Activated CD4-positive, alpha-beta T cell treated with anti-CD3 and anti-CD28 coated beads, Interleukin-2, amount 50 U/mL, for 48 hours (primary cell): ENCODE measurements at regions not wholly inside any gene's neighbourhood (a gene's known extent, or its start where the extent isn't known, plus 50 kb on each side); places are given as distances from the start of the nearest gene placed in this dataset.

ENCODE experiments used
- DNase-seq, 2 experiments: peaks; one replicate each; pipeline ENCODE4 v3.0.0-alpha.2; 2020

DNA sequence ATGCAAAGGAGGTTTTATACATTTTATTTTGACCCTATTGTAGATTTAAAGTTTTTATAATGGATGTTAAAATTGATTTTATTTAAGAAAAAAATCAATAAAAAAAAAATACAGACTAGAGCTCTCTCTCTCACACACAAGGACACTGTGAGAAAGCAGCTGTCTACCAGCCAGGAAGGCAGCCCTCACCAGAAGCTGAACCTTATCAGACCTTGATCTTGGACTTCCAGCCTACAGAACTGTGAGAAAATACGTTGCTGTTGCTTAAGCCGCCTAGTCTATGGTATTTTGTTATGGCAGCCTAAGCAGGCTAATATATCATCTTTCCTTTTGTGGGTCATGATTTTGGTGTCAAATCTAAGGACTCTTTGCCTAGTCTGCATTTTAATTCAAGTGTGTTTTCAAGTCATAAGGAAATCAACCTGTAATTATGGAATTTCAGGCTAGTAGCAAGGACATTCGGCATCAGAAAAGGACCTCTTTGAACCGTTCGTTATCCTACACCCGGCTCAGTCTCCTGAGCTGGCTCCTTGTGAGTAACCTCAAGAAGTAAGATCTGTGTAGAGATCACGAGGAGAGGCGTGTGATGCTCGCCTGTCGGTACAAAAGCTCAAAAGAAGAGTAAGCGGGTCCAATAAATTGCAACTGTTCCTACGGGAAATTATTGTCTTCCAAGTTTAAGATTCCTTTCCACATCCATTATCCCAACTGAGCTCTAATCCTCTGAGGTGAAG, 98.2 kb downstream of the PDCL3 start:
- no peak for DNase-seq

DNA sequence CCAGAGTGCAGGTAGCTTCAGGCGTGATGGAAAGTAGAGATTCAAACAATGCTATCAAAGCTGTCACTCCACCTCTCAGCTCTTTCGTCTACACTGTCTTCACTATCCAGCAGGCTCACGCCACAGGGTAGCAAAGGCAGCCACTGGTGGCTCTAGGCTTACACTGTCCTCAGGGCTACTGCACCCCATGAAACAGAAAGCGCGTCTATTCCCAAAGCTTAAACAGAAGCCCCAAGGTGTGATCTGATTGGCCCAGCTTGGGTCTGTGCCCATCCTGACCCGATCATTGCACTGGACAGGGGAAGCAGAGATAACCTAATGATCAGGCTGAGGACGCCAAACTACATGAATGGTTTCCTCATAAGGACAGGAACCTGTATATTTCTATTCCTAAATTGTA, 100.1 kb downstream of the PDCL3 start:
- no peak for DNase-seq

DNA sequence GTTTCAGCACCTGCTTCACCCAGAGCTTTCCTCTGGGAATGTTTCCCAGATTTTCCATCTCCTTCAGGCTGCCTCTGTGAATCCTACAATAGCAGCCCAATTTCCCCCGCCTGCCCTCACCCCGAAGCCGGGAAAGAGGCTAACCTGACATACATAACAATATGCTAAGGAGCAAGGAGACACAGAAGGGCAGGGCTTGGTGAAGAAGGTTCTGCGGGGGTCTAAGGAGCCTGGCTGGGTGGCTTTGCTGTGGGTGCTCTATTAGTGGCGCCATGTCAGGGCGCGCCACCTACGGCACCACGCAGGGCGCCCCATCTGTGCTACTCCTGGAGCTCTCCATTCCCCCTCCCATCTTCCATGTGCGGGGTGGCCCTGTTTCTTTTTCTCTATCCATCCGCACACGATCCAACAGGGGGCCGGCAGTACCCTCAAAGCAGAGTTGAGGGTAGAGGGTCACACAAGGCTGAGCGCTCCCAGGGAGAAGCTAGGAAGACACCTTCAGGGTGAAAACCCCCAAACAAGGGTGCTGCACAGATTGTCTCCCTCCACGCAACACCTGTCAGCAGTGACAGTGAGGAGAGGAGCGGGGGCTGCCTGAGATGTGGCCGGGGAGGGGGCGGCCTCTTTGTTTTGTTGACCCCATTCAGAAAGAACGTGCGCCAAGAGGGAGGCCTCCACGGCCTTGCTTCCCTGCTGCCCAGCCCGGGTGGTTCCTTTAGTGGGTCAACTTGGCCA, 101.4 kb downstream of the PDCL3 start:
- DNase-seq, result no peak

DNA sequence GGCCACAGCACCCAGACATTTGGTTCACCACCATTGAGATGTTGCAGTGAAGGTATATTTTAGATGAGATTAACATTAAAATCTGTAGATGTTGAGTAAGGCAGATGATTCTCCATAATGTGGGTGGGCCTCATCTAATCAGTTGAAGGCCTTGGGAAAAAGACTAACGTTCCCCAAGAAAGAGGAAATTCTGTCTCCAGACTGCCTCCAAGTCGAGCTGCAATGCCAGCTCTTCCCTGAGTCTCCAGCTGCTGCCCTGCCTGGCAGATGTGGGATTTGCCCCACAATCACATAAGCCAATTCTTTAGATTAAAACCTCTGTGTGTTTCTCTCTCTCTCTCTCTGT, 101.9 kb downstream of the PDCL3 start:
- DNase-seq, result no peak

DNA sequence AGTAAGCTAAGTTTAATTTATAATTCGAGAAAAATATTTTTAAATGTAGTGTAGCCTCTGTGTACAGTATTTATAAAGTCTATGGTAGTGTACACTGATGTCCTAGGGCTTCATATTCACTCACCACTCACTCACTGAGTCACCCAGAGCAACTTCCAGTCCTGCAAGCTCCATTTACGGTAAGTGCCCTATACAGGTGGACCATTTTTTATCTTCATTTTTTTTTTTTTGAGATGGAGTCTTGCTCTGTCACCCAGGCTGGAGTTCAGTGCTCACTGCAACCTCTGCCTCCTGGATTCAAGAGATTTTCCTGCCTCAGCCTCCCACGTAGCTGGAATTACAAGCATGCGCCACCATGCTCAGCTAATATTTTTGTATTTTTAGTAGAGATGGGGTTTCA, 104.2 kb downstream of the PDCL3 start:
- no peak for DNase-seq

DNA sequence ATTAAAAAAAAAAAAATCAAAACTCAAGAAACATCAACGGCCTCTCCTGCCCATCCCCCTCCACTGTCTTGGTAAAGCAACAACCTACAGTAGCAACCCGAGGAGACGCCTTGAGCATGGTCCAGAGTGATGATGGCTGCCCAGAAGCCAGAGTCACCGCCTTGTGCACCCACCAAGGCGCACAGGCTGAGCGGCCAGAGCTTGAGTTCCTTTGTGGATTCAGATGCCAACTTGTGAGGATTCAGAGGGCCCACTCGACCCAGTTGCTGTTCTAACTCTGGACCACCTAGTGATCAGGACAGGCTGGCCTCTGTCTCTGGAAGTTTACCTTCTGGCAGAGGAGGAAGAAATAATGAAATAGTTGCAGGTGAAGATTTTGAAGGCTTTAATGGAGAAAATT, 105.0 kb downstream of the PDCL3 start:
- no peak for DNase-seq

DNA sequence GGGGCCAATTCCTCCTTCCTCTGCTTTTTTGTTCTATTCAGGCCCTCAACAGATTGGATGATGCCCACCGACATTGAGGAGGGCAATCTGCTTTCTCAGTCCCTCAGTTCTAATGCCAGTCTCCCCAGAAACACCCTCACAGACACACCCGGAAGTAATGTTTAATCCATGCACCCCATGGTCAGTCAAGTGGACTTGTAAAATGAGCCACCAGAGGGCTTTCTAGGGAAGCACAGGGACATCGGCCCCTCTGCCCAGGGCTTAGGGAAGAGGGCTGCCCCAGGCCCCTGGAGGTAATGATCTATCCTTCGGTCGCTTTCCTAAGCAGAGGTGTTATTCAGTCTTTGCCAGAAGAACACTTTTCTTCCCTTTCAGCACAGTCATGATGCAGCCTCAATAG, 107.4 kb downstream of the PDCL3 start:
- no peak for DNase-seq

DNA sequence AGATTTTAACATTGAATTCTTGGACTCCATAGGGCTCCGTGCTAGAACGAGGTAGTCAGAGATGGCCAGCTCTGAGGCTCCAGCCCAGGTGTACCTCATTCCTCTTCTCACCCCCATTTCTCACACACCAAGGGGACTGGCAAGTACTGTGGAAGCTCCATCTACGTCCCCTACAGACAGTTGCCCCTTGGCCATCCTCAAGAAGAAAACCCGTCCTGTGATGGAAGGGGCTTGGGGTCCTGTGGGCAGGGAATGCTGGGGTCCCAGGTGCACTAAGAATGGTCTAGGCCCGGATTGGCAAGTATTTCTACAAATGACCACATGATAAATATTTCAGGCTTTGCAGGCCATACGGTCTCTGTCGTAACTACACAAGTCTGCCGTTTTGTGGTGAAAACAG, 110.3 kb downstream of the PDCL3 start:
- DNase-seq, result no peak

DNA sequence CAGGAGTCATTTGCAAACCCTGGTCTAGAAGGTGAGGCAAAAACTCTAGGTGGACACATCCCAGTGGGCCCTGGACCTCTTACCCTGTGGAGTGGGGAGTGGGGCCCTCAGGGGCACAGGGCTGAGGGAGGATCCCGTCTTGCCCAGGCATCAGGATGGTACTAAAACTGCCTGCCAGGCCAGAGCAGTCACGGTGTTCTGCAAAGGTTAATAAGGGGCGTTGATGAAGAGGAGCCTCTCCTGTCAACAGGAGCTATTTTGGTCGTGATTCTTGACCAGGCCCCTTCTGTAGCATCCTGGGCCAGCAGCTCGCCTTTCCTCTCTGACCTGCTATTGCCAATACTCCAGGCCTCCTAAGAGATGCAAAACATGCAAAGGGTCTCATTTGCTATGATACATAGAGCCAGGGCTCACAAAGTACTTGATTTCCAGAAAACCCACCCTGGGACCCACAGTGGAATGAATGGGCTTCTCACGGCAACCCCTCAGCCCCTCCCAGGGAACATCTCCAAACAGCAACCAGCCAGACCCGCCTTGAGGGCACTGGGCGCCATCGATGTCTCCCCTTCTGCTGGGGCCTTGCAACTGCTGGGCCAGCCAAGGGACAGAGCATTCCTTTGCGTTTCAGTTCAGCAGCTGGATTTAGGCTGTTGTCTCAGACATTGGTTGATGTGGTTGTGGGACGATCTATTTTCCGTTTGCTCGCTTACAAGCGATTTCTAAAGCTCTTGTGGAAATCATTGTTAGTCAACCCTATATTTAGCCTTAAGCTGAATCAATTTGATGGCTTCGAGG, 111.1 kb downstream of the PDCL3 start:
- no peak for DNase-seq

DNA sequence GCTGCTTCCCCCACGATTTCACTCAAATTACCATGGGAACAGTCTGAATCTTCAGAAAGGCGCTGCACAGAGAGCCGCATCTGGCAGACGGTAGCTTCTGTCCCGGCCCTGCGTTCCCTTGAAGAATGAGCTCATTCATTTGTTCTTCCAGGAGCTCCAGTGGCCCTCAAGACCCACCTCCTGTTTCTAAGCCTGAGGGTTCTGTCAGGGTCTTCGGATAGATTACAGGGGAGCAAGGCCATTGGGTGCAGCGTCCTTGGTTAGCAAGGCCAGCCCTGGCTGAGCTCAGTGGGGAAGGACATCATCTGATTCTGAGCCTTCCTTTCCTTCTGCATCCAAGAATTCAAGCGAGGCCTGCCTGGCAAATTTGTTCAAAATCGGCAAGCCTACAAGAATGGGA, 111.9 kb downstream of the PDCL3 start:
- DNase-seq, result no peak

DNA sequence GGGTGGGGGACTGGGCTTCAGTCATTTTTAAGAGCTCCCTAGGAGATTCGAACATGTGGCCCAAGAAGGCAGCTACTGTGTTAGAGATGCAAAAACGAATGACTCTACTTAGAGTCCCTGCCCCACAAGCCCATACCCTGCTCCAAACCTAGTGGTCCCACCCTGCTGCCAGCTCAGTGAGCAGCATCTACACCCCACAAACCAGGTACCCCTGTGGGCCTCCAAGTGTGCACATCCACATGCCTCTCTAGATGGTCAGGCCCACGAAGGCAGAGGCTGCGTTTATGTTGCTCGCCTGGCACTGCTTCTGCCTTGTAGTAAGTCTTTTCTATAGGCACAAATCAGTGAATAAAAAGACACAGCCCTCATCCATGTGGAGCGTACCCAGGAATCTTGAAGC, 112.6 kb downstream of the PDCL3 start:
- no peak for DNase-seq

DNA sequence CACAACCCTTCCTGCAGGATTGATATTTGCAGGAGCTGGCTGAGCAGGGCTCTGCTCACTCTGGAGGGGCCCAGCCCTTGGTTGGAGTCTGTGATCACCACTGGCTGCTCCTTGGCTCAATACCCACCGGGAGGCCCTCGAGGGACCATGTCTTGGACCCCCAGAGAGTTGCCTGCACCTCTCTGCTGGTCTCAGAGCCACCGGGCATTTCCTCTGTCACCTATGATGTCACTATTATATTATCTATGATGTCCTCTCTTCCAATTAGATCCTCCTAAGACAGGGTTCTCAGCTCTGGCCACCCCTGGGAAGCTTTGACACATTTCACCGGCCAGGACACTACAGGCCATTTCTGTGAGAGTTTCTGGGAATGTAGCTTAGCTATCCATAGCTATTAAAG, 113.1 kb downstream of the PDCL3 start:
- no peak for DNase-seq

DNA sequence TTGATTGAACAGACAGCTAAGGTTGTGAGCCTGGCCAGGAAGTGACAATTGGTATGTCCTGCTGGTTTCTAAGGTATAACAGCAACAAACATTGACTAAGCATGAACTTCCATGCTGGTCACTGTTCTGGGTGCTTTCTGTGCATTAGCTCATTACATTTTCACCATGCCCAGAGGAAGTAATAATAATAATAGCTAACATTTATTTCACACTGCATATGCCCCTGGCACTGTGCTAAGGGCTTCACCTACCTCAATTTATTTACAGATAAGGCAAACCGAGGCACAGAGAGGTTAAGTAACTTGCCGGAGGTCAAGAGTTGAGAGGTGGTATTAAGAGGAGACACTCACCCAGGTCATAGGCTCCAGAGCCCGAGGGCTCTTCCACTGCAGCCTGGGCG, 113.6 kb downstream of the PDCL3 start:
- no peak for DNase-seq

DNA sequence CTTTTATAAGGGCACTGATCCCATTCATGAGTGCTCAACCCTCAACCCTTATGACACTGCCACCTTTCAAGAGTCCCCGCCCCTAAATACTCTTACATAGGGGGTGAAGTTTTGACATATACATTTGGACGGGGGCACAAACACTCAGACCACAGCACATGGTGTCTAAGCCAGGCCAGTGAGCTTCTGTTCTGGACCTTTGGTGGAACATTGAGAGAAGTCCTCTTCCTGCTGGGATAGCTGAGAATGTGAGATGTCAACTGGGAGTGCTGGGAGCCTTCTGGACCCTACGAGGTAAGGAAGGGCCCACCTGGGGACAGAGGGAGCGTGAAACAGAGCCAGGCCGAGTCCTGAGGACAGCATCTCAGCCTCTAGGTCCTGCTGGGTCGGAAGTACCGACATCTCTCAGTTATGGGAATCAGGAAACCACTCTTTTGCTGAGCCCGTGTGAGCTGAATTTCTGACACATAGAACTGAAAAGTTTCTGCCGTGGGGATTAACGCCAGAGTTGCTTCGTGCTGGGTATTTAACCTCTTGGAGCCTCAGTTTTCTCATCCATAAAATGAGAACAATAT, 114.9 kb downstream of the PDCL3 start:
- no peak for DNase-seq

DNA sequence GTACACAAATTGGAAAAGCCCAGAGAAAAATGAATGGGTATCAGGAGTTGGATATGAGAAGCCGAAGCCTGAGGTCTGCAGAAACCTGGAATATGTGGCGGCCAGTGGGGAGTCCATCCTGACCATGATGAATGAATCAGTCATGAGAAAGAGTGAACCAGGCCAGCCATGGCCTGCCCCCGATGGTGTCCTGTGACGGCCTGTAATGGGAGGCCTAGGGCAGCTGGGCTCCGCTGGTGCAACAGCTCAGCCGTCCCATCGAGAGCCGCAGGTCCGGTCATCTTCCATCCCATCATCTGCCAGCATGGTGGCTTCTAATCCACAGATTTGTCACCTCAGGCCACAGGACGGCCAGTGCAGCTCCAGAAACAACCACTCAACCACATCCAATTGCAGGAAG, 116.4 kb downstream of the PDCL3 start:
- no peak for DNase-seq

DNA sequence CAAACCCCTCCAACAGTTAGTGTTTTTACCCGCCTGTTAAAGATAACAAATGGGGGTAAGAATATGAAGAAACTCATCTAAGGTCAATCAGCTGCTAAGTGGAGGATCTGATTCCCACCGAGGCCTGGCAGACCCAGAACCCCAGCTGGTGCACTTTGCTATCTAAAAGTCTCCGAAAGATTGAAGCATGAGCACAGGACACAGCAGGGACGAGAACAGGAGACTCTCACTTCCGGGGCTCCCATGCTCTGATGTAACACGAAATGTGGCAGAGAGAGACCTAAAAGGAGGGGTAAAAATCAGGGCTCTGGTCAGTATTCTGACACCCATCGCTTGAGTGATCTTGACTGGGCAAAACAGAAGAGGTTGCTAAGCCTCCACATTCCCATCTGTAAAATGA, 119.7 kb downstream of the PDCL3 start:
- DNase-seq, result no peak

DNA sequence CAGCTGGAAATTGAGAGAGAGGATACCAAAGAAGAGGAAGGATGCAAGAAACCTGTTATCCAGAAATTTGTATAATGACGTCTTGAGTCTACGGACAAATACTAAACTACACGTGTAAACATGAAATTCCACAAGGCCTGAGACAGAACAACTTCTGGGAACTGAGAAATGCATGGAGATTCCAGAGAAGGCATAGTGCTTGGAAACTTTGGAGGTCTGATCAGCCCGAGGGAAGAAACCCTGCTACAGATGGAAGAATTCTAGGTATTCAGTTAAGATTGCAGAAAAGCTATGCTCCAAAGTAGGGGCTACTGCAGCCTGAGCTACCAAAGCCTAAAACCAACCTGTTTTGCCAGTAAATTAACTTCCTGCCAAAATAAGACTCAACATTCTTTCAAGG, 120.4 kb downstream of the PDCL3 start:
- DNase-seq, result no peak

DNA sequence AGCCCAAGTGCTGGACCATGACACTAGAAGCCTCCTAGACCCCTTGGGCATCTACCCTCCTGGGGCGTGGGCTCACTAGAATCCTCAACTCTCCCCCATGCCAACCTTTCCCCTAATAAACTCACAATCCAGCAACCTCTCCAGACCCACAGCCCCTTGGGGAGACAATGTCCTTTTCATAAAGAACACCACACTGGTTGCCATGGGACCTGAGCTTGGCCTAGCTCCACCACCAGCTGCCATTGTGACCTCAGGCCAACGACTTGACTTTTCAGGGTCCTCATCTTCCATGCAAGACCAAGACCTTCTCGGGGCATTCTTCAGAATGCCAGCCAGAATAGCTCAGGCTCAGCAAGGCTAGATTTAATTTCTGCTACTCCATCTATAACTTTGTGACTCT, 128.1 kb upstream of the NPAS2 start:
- no peak for DNase-seq

DNA sequence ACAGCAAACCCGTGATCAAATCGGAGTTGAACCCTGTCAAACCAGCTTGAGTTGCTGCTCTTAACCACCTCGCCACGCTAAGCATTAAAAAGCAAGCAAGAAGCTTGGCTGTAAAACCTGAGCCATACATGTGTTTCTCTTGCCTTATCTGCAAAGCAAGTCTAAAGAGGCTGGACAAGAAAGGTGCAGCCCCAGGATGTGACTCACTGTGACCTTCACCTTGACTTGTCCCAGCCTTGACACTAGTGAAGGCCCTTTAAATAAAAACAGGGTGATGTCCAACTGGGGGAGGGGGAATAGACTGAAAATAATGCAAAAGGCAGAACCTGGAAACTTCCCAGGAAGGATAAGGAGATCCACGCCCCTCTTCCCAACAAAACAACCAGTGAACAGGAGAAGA, 127.6 kb upstream of the NPAS2 start:
- no peak for DNase-seq

DNA sequence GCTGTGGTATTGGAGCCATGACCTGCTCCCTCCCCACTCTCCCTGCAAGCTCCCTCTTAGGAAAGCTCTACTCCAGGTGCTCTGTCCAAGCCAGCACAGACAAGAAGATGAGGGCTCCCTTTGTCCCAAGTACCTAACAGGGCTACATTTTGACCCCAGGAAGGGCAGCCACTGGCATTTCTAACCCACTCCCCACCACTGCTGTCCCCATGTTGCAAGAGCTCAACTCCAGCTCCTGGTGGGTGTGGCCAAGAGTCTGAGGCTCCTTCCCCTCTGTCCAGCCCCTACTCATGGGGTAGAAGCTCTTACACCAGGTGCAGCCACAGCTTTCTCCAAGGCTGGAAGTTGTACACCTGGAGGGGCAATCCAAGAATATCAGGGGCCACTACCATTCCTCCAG, 127.0 kb upstream of the NPAS2 start:
- no peak for DNase-seq

DNA sequence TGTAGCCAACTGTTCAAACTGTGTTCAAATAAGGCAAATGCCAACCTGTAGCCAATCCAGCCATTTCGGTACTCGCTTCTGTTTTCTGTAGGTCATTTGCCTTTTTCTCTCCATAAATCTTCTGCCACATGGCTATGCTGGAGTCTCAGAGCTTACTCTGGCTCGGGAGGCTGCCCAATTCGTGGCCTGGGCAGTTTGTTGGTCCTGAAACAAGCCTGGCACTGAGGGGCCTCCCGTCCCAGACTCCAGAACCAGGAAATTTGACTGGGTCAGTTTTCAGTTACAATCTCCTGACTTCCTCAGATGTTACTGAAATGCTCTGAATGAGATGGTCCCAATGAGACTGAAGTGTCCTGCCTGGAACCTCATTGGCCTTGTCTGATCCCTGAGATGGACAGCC, 120.8 kb upstream of the NPAS2 start:
- no peak for DNase-seq

DNA sequence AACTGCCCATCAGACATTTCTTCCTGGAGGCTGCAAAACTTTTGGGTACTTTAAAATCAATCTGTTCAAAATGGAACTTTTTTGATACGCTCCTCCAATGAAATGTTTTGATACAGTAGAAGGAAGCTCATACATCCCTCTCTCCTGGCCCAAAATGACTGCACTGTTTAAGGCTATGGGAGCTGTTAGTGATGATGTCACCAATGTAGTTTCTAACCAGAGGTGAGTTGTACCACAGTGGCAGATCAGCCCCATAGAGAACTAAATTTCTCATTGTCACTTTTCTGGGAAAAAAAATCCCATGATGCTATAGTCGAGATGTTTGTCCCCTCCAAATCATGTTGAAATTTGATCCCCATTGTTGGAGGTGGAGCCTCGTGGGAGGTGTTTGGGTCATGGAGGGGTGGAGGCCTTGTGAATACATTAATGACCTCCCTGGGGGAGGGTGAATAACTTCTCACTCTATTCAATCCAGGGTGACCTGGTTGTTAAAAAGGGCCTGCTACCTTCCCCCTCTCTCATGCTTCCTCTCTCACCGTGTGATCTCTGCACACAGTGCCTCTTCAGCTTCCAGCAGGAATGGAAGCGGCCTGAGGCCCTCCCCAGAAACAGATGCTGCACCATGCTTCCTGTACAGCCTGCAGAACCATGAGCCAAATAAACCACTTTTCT, 117.4 kb upstream of the NPAS2 start:
- DNase-seq, result no peak

DNA sequence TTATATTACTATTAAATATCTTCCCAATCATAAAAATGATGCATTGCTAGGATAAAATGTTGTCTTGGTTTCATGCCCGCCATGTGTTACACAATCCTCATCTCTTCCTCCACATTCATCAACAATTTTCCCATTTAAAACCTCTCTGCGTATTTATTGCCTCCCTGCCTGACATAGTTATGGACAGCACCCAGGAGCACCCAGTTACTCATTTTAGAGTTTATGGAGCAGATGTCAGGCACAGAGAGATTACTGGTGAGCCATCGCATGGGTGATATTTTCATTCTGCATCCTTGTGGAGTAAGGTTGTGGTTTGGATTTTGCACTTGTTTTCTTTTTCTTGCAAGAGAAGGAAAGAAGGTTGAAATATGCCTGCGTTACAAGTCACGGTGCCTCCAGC, 116.7 kb upstream of the NPAS2 start:
- no peak for DNase-seq
